Ishikawa (cell line): ENCODE measurements at regions not wholly inside any gene's neighbourhood (a gene's known extent, or its start where the extent isn't known, plus 50 kb on each side); places are given as distances from the start of the nearest gene placed in this dataset.

Experiments
- CEBPB ChIP-seq: IDR thresholded peaks from 2 replicates; pipeline ENCODE4 v1.6.1; 2012
- CREB1 ChIP-seq: IDR thresholded peaks from 2 replicates; pipeline ENCODE4 v1.6.1; 2012; ENCODE audit warnings: low read depth
- EGR1 ChIP-seq: IDR thresholded peaks from 2 replicates; pipeline ENCODE4 v1.6.1; 2012
- EP300 ChIP-seq: IDR thresholded peaks from 2 replicates; pipeline ENCODE4 v1.6.1; 2012; ENCODE audit warnings: borderline replicate concordance
- FOXM1 ChIP-seq: IDR thresholded peaks from 2 replicates; pipeline ENCODE4 v1.6.1; 2012; ENCODE audit warnings: low read depth, borderline replicate concordance
- MAX ChIP-seq: IDR thresholded peaks from 2 replicates; pipeline ENCODE4 v1.6.1; 2012
- NFIC ChIP-seq: IDR thresholded peaks from 2 replicates; pipeline ENCODE4 v1.6.1; 2012
- RAD21 ChIP-seq: IDR thresholded peaks from 2 replicates; pipeline ENCODE4 v1.6.1; 2012; ENCODE audit warnings: low read depth
- REST ChIP-seq: IDR thresholded peaks from 2 replicates; pipeline ENCODE4 v1.6.1; 2012; ENCODE audit warnings: low read depth, mild to moderate bottlenecking
- TAF1 ChIP-seq: IDR thresholded peaks from 2 replicates; pipeline ENCODE4 v1.6.1; 2012; ENCODE audit warnings: low read depth, mild to moderate bottlenecking
- TCF12 ChIP-seq: IDR thresholded peaks from 2 replicates; pipeline ENCODE4 v1.6.1; 2012; ENCODE audit warnings: low read depth
- TEAD4 ChIP-seq: IDR thresholded peaks from 2 replicates; pipeline ENCODE4 v1.6.1; 2012
- USF1 ChIP-seq: IDR thresholded peaks from 2 replicates; pipeline ENCODE4 v1.6.1; 2012
- YY1 ChIP-seq: IDR thresholded peaks from 2 replicates; pipeline ENCODE4 v1.6.1; 2012; ENCODE audit warnings: low read depth
- ZBTB7A ChIP-seq: IDR thresholded peaks from 2 replicates; pipeline ENCODE4 v1.6.1; 2012; ENCODE audit warnings: low read depth

GRCh38 chr11:112369374-112369773, 108.7 kb upstream of the PLET1 start:
- TF ChIP-seq CREB1 (no peak), TEAD4 (no peak), REST (no peak), CEBPB (no peak), ZBTB7A (no peak), EGR1 (no peak), RAD21 (no peak), FOXM1 (no peak), YY1 (no peak), USF1 (no peak), EP300 (no peak), TCF12 (no peak), NFIC (no peak), MAX (no peak), TAF1 (no peak)

GRCh38 chr11:112369916-112370315, 109.3 kb upstream of the PLET1 start:
- TF ChIP-seq REST, result no peak
- TF ChIP-seq EP300, result no peak
- TF ChIP-seq FOXM1, result no peak
- no peak for TF ChIP-seq TEAD4
- TF ChIP-seq CEBPB, result no peak
- TF ChIP-seq USF1, result no peak
- no peak for TF ChIP-seq NFIC
- TF ChIP-seq YY1, result no peak

GRCh38 chr11:112374486-112375140, 114.0 kb upstream of the PLET1 start:
- TF ChIP-seq TEAD4, result no peak
- TF ChIP-seq NFIC, result no peak
- no peak for TF ChIP-seq REST
- TF ChIP-seq CEBPB, result no peak
- no peak for TF ChIP-seq TCF12

GRCh38 chr11:112377946-112378345, 117.3 kb upstream of the PLET1 start:
- no peak for TF ChIP-seq CREB1
- no peak for TF ChIP-seq REST
- TF ChIP-seq CEBPB, result no peak
- TF ChIP-seq TCF12, result no peak
